ENCODE measurements at regions not wholly inside any gene's neighbourhood (a gene's known extent, or its start where the extent isn't known, plus 50 kb on each side); places are given as distances from the start of the nearest gene placed in this dataset.

GRCh38 chr17:72270273-72270924 is 149.6 kb downstream of the SOX9 start:
- ATAC-seq (no peak), DNase-seq (no peak)

GRCh38 chr17:72271603-72272002 is 150.8 kb downstream of the SOX9 start:
- ChIA-PET CTCF (no interaction called here), POLR2A (no interaction called here)
- Mint-ChIP-seq H3K9me3 (no peaks in the 10 kb centered on the region), H3K27me3 (peaks cover 2% of the 10 kb centered on the region), H3K4me3 (no peak overlapping the region), H3K4me1 (ENCODE audit: low read depth) (no peaks in the 10 kb centered on the region), H3K27ac (no peak overlapping the region), H3K36me3 (ENCODE audit: low read depth) (no peaks in the 10 kb centered on the region)
- ATAC-seq: no peak
- no peak for DNase-seq
- TF ChIP-seq CTCF (IDR thresholded peaks at IDR 0.05): no peak
- intact Hi-C loops (cut with micrococcal nuclease): no loop called here

More at GRCh38 chr17:72270273-72270924, 149.6 kb downstream of the SOX9 start:
- Mint-ChIP-seq H3K4me1 (ENCODE audit: low read depth) (no peaks in the 10 kb centered on the region), H3K27me3 (peaks cover 4% of the 10 kb centered on the region), H3K36me3 (ENCODE audit: low read depth) (no peaks in the 10 kb centered on the region), H3K9me3 (no peaks in the 10 kb centered on the region), H3K27ac (no peak overlapping the region), H3K4me3 (no peak overlapping the region)
- CTCF ChIA-PET: no interaction called here
- intact Hi-C loops (cut with micrococcal nuclease): no loop called here
- POLR2A ChIA-PET: no interaction called here
- TF ChIP-seq CTCF (IDR thresholded peaks at IDR 0.05): no peak

GRCh38 chr17:72273289-72274056 is 152.7 kb downstream of the SOX9 start:
- CTCF ChIA-PET: no interaction called here
- Mint-ChIP-seq H3K27me3 (no peaks in the 10 kb centered on the region), H3K4me3 (no peak overlapping the region), H3K9me3 (no peaks in the 10 kb centered on the region), H3K27ac (no peak overlapping the region), H3K4me1 (ENCODE audit: low read depth) (no peaks in the 10 kb centered on the region), H3K36me3 (ENCODE audit: low read depth) (no peaks in the 10 kb centered on the region)
- POLR2A ChIA-PET: interaction anchor here (0.7 kb wide), 1 partner anchor 469 kb away, joined by 3 read pairs; no protein-coding TSS in a partner anchor
- intact Hi-C loops (cut with micrococcal nuclease): no loop called here
- DNase-seq (no peak), ATAC-seq (no peak)
- no peak for TF ChIP-seq CTCF (IDR thresholded peaks at IDR 0.05)

GRCh38 chr17:72274614-72275013 is 153.8 kb downstream of the SOX9 start:
- ChIA-PET CTCF (no interaction called here), POLR2A (no interaction called here)
- Mint-ChIP-seq H3K27me3 (no peaks in the 10 kb centered on the region), H3K4me3 (no peak overlapping the region), H3K27ac (no peak overlapping the region), H3K4me1 (ENCODE audit: low read depth) (no peaks in the 10 kb centered on the region), H3K9me3 (no peaks in the 10 kb centered on the region), H3K36me3 (ENCODE audit: low read depth) (no peaks in the 10 kb centered on the region)
- ATAC-seq (no peak), DNase-seq (no peak)
- TF ChIP-seq CTCF (IDR thresholded peaks at IDR 0.05): no peak
- intact Hi-C loops (cut with micrococcal nuclease): no loop called here

- ChIA-PET CTCF (no interaction called here), POLR2A (no interaction called here)
- Mint-ChIP-seq H3K27ac (no peak overlapping the region), H3K36me3 (ENCODE audit: low read depth) (no peaks in the 10 kb centered on the region), H3K4me3 (no peak overlapping the region), H3K27me3 (no peaks in the 10 kb centered on the region), H3K4me1 (ENCODE audit: low read depth) (no peaks in the 10 kb centered on the region), H3K9me3 (no peaks in the 10 kb centered on the region)
- TF ChIP-seq CTCF (IDR thresholded peaks at IDR 0.05): no peak
- DNase-seq (no peak), ATAC-seq (no peak)
- intact Hi-C loops (cut with micrococcal nuclease): no loop called here
Observed at GRCh38 chr17:72280881-72281280, 160.1 kb downstream of the SOX9 start.

Measured in activated CD8-positive, alpha-beta T cell treated with anti-CD3 and anti-CD28 coated beads for 36 hours (primary cell).